HL-60/S4 treated with retinoic acid at 250 ng/mL for 4 days and 3 days (cell line): ENCODE measurements at regions not wholly inside any gene's neighbourhood (a gene's known extent, or its start where the extent isn't known, plus 50 kb on each side); places are given as distances from the start of the nearest gene placed in this dataset.

Experiments used
- in situ Hi-C: fragments of 300-500 bp; cut with MboI; formaldehyde crosslinking; loops from 2 replicates; pipeline ENCODE4 v1.7.0; 2022; ENCODE audit warnings: low sequenced_read_pairs

DNA sequence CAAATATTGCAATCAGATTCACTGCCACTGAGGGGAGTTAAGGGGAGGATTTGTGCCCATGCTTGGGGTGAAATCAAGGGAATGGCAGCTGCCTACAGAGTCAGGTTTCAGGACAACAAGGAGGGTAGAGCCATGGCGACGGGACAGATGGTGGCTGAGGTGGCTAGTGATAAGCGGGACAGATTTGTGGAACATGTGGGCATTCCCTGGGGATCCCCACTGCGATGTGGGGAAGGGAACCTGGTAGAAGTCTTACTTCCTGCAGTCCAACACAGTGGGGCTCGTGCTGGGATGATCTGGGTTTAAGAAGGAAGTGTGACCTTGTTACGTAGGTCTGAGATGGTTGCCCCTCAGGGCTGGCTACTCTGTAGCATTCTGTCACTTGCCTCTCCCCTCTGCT, 292.0 kb upstream of the JARID2 start:
- in situ Hi-C loops = no loop called here

DNA sequence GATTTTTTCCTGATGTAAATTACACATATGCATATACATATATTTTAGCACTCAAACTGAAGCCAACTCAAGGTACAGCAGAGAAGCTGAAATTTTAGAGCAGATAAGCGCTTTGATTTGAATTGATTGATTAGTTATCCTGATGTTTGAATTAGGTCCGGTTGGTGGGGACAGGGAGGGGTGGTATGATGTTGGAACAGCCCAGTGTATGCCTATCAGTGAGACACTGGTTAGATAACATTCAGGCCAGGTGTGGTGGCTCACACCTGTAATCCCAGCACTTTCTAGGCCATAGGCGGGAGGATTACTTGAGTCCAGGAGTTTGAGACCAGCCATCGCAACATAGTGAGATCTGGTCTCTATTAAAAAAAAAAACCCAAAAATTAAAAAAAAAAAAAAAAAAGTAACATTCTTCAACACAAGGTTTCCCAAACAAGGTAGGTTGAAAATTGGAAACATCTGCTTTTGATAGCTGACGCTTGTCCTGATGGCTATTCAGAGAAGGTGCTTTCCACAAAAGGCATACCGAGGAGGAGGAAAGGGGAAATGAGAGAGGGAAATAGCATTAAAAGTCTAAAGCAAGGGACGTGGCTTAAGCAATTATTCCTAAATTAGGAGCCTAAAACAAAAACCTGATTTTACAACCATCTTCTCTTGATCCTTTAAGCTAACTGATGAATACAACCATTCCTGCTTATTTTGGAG, 288.4 kb upstream of the JARID2 start:
- in situ Hi-C loops = no loop called here

DNA sequence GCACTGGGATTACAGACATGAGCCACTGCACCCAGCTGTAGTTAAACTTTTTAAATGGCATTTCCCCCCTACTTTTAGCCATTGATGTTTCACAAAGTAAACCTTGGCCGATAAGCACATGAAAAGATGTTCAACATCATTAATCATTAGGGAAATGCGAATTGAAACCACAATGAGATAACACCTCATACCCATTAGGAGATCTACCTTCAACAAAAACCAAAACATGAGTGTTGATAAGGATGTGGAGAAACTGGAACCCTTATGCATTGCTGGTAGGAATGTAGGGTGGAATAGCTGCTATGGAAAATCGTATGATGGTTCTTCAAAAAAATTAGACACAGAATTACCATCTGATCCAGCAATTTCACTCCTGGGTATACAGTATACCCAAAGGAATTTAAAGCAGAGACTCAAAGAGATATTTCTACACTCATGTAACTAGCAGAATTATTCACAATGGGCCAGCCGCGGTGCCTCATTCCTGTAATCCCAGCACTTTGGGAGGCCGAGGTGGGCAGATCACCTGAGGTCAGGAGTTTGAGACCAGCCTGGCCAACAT, 286.5 kb upstream of the JARID2 start:
- in situ Hi-C loops = no loop called here

DNA sequence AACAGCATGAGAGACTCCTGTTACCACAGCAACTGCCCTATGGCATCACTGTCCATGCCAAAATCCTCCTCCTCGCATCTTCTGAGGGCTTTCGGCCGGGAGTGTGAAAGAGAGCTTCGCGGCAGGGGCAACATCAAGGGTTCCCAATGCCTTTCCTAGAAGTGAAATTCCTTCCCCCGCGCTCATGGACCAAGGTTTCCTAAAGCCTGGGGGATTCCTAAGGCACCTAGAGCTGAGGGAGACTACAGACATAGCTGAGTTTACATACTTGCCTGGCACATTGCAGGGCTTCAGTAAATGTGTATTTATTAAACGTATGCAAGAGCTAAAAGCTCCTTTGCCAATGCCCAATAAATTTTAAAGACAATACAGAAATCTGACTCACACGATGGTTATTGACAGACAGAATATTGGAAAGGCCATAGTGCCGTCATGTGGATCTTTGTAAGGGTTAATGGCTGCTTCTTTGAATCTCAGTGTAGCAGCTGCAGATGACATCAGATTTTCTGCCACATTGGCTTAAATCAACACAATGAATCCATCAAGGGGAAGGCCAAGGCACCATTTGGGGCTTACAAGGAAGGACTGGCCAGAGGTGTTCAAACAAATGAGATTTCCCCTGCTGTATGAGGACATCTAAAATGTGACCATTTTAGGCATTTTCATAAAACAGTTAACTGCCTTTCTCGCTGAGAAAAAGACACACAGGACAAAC, 281.2 kb upstream of the JARID2 start:
- in situ Hi-C loops = no loop called here

DNA sequence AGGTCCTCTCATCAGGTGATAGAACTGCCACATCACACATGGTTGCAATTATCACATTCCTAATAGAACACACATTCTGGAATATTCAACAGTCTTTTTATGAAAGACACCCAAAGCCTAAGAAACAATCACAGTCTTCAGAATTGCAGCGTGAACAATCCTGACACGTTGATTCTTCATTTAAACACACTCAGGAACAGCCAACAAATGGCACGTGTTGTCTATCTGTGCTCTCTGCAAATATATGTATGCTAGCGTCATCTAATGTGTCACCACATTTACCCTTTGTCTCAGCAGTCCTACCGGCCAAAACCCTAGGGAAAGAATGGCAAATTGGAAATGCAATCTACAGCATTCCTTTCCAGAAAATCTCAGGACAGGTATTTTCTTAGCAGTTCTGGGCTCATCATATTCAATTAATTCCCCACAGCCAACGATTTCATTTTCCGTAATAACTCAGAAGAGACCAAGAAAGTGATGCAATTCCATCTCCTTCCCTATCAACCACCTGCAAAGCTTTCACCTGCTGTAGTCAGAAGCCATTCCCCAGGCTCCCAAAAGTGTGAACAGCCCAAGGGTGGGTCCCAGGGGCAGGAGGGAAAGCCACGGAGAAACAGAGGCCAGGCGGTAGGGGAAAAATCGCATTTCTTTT, 280.3 kb upstream of the JARID2 start:
- in situ Hi-C loops = no loop called here

DNA sequence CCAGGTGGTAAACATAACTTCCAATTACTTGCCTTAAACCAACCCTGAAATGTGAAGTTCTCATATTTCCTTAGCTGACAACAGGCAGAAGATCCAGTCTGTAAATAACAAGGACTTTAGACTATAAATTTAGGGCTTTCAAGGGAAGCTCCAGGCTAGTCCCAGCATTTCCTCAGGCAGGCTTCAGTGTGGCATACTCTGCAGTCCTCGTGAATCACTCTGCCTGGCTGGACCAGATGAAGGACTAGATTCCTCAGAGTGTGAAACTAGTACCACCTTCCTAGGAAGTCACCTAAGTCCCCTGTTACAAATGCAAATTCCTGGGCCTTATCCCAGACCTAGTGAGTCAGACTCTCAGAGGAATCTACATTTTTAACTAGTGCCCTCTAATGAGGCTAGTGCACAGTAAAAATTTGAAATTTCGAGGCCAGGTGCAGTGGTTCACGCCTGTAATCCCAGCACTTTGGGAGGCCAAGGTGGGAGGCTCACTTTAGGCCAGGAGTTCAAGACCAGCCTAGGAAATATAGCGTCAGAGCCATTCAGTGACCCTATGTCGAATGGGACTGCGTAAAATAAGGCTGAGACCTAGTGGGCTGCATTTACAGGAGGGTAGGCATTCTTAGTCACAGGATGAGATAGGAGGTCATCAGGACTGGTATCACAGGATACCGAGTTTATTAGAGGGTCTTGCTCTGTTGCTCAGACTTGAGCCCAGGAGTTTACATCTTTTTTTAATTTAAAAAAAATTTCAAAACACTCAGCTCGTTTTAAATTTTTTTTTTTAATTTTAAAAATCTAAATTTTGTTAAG, 279.6 kb upstream of the JARID2 start:
- in situ Hi-C loops = no loop called here

DNA sequence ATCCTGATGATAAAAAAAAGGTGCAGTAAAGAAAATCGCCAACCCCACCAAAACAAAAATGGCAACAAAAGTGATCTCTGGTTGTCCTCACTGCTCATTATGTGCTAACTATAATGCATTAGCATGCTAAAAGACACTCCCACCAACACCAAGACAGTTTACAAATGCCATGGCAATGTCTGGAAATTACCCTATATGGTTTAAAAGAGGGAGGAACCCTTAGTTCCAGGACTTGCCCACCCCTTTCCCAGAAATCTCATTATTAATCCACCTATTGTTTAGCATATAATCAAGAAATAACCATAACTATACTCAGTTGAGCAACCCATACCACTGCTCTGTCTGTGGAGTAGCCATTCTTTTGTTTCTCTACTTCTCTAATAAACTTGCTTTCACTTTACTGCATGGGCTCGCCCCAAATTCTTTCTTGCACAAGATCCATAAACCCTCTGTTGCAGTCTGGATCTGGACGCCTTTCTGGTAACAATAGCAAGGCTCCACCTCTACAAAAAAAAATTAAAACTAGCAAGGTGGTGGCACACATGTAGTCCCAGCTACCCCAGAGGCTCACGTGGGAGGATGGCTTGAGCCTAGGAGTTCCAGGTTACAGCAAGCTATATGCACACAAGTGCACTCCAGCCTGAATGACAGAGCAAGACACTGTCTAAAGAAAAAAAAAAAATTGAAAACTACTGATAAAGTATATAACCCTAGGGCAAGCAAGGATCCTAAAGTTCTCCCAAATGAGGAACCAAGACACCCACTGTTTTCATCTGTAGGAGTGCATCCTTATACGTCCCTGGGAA, 278.8 kb upstream of the JARID2 start:
- in situ Hi-C loops = no loop called here

DNA sequence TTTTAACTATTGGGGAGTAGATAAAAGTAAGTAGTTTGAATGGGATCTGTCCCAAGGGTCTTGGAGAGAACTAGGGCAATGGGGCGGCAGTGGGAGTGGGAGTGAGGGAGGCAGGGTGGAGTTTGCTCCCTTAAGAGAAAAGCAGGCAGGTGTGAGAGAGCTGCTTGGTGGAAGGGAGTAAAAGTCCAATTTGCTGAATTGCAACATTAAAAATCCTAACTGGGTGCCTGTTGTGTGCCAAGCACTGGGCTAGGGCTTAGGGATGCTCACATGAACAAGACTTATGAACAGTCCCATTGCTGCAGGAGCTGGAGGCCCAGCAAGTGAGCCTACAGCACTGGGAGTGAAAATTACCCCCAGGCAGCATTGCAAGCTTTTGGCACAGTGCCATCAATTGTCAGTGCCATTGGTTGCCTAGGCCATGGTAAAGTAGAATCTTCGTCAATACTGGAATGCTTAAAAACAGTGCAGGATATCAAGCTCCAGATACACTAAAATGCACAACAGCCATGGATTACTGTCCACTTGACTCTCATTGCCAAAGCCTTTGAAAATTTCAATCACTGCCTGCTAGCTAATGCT, 277.7 kb upstream of the JARID2 start:
- in situ Hi-C loops = no loop called here

DNA sequence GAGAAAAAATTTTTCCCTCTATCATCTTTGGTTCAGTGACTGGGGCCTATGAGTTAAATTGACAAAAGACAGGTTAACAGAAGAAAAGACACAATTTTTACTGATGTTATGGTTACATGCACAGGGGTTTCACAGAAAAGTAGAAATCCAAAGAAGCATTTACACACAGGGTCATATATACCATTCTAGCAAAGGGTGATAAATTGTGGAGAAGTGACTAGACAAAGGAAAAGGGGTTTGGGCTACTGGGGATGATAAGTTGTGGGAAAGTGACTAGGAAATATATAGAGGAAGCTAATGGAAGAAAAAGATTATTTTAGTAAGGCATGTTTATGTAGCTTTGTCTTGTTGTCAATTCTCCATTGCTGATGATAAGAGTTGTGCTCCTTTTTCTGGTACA, 276.7 kb upstream of the JARID2 start:
- in situ Hi-C loops = no loop called here

DNA sequence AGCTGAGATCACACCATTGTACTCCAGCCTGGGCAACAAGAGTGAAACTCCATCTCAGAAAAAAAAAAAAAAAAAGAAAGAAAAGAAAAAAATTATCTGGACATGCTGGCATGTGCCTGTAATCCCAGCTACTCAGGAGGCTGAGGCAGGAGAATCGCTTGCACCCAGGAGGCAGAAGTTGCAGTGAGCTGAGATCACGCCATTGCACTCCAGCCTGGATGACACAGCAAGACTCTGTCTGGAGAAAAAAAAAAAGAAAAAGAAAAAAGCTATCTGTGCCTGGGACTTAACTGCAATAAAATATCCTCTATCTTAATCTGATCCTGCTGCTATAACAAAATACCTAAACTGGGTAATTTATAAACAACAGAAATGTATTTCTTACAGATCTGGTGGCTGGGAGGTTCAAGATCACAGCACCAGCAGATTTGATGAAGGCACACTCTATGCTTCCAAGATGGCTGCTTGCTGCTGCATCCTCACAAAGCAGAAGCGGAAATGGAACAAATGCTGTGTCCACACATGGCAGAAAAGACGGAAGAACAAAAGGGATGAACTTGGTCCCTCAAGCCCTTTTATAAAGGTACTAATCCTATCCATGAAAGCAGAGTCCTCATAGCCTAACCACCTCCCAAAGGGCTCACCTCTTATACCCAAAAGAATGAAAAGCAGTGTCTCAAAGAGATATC, 273.3 kb upstream of the JARID2 start:
- in situ Hi-C loops = no loop called here

DNA sequence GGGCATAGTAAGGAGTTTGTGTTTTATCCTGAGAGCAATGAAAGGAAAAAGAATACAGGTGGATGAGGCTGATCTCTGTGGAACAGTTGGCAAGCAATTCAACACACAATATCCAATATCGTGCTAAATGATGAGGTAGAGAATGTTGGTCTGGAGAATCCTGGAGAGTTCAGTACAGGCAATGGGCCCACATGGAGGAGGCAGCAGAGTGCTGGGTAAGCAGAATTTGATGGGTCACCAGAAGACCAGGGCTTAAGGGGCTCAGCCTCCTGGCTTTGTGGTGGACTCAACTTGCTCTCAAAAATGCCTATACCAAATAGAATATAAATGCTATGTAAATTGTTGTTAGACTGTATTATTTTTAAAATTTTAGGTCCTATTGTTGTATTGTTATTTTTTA, 271.5 kb upstream of the JARID2 start:
- in situ Hi-C loops = no loop called here

DNA sequence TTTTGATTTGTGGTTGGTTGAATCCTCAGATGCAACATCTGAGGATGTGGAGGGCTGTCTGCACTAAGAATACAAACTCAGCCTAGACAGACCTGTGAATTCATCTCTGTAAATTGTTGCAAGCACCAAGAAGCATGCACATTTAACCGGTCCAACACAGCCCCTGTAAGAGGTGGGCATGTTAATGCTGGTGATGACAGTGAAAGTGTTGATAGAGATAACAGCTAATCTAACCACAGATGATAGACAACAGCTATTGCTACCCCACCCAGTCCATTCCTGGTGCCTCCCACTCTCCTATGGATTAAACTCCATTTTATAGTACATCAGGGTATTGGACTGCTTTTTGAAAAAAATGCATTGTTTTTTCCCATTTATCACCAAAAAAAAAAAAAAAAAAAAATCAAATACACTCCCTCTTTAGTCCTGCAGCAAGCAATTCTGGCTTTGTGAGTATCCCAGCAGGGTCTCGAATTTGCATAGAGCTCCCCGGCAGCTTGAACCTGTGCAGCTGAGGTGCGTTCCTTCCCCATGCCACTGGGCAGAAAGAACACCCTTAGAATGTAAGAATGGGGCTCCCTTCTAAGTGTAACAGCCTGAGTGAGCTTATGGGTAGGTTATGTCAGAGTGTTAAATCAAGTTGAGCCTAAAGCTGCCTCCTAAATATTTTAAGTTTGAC, 270.9 kb upstream of the JARID2 start:
- in situ Hi-C loops = no loop called here

DNA sequence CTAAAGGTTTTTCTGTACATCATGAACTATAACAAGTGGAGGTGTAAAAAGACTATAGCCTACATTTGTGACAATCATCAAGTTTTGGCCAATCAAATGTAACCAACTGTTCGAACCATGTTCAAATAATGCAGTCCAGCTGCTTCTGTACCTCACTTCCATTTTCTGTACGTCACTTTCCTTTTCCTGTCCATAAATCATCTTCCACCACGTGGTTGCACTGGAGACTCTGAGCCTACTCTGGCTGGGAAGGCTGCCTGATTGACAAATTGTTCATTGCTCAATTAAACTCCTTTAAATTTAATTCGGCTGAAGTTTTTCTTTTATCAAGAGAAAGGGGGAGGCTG, 270.4 kb upstream of the JARID2 start:
- in situ Hi-C loops = no loop called here

DNA sequence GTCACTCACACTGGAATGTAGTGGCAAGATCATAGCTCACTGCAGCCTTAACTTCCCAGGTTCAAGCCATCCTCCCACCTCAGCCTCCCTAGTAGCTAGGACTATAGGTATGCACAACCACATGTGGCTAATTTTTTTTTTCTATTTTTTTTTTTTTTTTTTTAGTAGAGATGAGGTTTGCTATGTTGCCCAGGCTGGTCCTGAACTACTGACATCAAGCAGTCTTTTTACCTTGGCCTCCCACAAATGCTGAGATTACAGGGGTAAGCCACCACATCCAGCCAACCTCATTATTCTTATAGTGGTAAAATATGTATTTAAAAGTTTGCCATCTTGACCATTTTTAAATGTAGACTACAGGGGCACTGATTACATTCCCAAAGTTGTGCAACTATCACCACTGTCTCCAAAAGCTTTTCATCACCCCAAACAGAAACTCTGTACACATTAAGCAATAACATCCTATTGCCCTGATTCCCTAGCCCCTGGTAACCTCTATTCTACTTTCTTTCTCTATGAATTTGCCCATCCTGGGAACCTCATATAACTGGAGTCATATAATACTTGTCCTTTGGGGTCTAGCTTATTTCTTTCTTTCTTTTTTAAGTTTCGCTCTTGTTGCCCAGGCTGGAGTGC, 268.0 kb upstream of the JARID2 start:
- in situ Hi-C loops = no loop called here

DNA sequence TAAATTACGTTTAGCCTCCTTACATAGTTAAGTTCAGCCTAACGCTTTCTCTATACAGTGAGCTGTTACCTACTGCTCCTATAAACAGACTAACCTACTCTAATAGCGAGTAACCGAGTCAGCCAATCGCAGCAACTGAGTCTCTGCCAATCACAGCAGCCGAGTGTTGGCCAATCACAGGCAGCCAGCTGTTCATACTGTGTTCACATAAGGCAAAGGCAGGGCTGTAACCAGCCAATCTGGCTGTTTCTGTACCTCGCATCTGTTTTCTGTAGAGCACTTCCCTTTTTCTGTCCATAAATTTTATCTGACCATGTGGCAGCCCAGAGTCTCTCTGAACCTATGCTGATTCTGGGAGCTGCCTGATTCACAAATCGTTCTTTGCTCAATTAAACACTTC, 263.9 kb upstream of the JARID2 start:
- in situ Hi-C loops = no loop called here

DNA sequence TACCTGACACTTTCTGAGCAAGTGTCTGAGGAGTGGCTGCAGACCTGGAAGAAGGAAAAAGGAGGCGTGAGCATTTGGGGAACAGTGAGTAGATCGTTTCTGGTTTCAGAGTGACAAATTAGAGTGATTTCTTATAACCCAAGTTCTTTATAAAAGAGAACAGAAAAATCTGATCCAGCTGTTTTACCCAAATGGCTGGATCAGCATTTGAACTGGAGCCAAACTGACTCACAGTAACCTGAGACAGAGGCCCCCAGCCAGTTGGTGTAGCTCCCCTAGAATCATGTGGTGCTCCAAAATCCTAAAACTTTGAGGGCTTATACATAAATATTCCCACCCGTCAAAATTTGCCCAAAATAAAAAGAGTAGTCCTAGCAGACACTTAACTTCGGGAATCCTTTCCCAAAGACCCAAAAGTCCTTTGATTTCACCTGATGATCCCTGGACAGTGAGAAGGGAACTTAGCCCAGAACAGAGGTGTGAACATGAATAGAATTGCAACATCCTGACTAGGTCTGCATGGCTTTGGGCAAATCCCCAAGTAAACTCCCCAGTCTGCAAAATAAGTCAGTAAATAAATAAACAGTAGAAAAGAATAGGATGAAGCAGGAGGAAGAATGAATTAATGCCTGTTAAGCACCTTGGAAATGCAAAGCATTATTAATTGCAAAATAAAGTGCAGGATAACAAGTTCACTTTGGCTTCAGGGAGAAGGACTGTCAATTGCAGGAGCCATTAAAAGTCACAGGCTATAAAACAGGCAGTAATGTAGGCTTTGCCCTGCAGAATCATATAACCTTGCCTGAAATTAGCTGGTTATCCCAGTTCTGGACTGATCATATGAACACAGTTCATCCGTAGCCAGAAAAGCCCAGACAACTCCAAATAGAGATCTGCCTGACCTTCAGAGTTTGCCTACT, 262.0 kb upstream of the JARID2 start:
- in situ Hi-C loops = no loop called here

DNA sequence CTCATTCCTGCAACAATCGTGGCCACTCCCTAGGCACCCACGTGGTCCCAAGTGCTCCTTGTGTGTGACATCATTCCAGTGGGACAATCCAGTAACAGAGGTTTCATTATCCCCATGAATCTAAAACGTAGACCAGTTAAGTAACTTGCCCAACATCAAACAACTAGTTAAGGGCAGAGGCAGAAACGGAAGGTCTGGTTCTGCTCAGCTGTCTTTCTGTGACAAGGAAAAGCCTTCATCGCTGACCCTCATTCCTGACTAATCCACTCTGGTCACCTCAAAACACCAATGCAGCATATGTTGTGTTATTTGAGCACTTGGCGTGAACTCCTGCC, 261.4 kb upstream of the JARID2 start:
- in situ Hi-C loops = no loop called here

DNA sequence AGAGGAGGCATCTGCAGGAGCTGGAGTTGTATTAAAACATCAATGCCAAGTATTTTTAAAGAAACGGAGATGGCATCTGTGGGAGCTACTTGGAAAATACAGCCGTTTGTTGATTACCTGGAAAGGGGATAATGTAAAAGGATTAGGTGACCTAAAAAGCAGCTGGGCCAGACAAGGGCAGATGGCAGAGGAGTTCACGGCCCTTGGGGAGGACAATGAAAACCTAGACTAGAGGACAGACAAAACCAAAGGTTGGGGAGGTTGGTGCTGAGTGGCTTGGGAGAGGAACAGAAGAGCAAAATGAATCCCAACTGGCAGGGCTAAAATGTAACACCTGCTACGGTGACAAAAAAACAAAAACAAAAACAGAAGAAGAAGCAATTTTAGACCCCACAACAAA, 260.5 kb upstream of the JARID2 start:
- in situ Hi-C loops = no loop called here
